ENCODE measurements at regions not wholly inside any gene's neighbourhood (a gene's known extent, or its start where the extent isn't known, plus 50 kb on each side); places are given as distances from the start of the nearest gene placed in this dataset.

DNA sequence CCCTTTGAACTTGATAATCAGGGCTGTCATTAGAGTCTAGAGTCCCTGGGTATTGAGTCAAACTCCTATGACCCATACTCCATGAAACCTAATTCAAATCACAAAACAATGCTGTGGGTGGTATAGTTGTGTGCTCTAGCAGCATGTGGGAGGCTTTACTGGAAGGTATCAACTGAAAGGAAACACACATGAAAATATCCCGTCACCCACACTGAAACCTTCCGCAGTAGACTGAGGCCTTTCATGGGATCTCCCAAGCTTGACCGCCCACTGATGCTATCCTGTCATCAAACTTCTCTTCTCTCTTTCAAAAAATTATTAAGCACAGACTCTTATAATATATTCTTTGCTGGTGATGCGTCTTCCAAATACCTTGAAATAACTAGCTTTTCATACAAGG lies 569.1 kb upstream of the MEF2C start:
- no peaks in the 10 kb centered on the region for H3K79me2 ChIP-seq (ENCODE audit: insufficient read depth, low read length)
- peaks cover 9% of the 10 kb centered on the region for H3K4me1 Mint-ChIP-seq (ENCODE audit: low read depth, unreplicated experiment)
- no peak overlapping the region for H3K4me3 Mint-ChIP-seq (ENCODE audit: unreplicated experiment)
- no peaks in the 10 kb centered on the region for H3K27me3 Mint-ChIP-seq (ENCODE audit: low read depth, unreplicated experiment)
- H3K36me3 ChIP-seq (ENCODE audit: insufficient read depth, low read length): no peaks in the 10 kb centered on the region
- no peak overlapping the region for H3K4me3 ChIP-seq (ENCODE audit: insufficient read depth, low read depth, low read length)
- no peak for DNase-seq (ENCODE audit: low read depth)
- H3K9me3 Mint-ChIP-seq (ENCODE audit: unreplicated experiment): no peaks in the 10 kb centered on the region
- TF ChIP-seq CTCF (IDR thresholded peaks at IDR 0.05; ENCODE audit: insufficient read depth, low read depth, low read length): no peak
- no peak for TF ChIP-seq EZH2 (IDR thresholded peaks at IDR 0.05; ENCODE audit: insufficient read depth, low read length)
- H4K20me1 ChIP-seq (ENCODE audit: insufficient read depth, low read length): no peaks in the 10 kb centered on the region
- no peaks in the 10 kb centered on the region for H3K9me3 ChIP-seq (ENCODE audit: insufficient read depth, low read depth, low read length)
- H3K27ac ChIP-seq (ENCODE audit: low read depth, low read length): no peak overlapping the region
- no peak for FAIRE-seq
- H3K36me3 Mint-ChIP-seq (ENCODE audit: low read depth, unreplicated experiment): no peaks in the 10 kb centered on the region
- H2AFZ ChIP-seq (ENCODE audit: low read depth, low read length): no peak overlapping the region
- H3K27ac Mint-ChIP-seq (ENCODE audit: unreplicated experiment): no peak overlapping the region
- H3K9ac ChIP-seq (ENCODE audit: low read length): no peak overlapping the region
- no peak overlapping the region for H3K4me2 ChIP-seq (ENCODE audit: low read length)
- no peaks in the 10 kb centered on the region for H3K4me1 ChIP-seq (ENCODE audit: insufficient read depth, low read length)
- H3K27me3 ChIP-seq (ENCODE audit: insufficient read depth, low read length): no peaks in the 10 kb centered on the region

- Histone ChIP-seq H3K4me3 (ENCODE audit: insufficient read depth, low read depth, low read length) (no peak overlapping the region), H3K27ac (ENCODE audit: low read depth, low read length) (no peak overlapping the region), H3K9me3 (ENCODE audit: insufficient read depth, low read depth, low read length) (no peaks in the 10 kb centered on the region), H3K4me2 (ENCODE audit: low read length) (no peak overlapping the region), H3K9ac (ENCODE audit: low read length) (no peak overlapping the region), H2AFZ (ENCODE audit: low read depth, low read length) (no peak overlapping the region), H3K79me2 (ENCODE audit: insufficient read depth, low read length) (no peaks in the 10 kb centered on the region), H4K20me1 (ENCODE audit: insufficient read depth, low read length) (no peaks in the 10 kb centered on the region), H3K27me3 (ENCODE audit: insufficient read depth, low read length) (no peaks in the 10 kb centered on the region), H3K4me1 (ENCODE audit: insufficient read depth, low read length) (no peaks in the 10 kb centered on the region), H3K36me3 (ENCODE audit: insufficient read depth, low read length) (no peaks in the 10 kb centered on the region)
- H3K9me3 Mint-ChIP-seq (ENCODE audit: unreplicated experiment): no peaks in the 10 kb centered on the region
- H3K4me1 Mint-ChIP-seq (ENCODE audit: low read depth, unreplicated experiment): peaks cover 8% of the 10 kb centered on the region
- FAIRE-seq: no peak
- H3K27ac Mint-ChIP-seq (ENCODE audit: unreplicated experiment): no peak overlapping the region
- no peaks in the 10 kb centered on the region for H3K27me3 Mint-ChIP-seq (ENCODE audit: low read depth, unreplicated experiment)
- TF ChIP-seq CTCF (IDR thresholded peaks at IDR 0.05; ENCODE audit: insufficient read depth, low read depth, low read length): no peak
- TF ChIP-seq EZH2 (IDR thresholded peaks at IDR 0.05; ENCODE audit: insufficient read depth, low read length): no peak
- H3K36me3 Mint-ChIP-seq (ENCODE audit: low read depth, unreplicated experiment): no peaks in the 10 kb centered on the region
- H3K4me3 Mint-ChIP-seq (ENCODE audit: unreplicated experiment): no peak overlapping the region
- DNase-seq (ENCODE audit: low read depth): no peak
Observed at GRCh38 chr5:89451263-89451662, 568.3 kb upstream of the MEF2C start.

DNA sequence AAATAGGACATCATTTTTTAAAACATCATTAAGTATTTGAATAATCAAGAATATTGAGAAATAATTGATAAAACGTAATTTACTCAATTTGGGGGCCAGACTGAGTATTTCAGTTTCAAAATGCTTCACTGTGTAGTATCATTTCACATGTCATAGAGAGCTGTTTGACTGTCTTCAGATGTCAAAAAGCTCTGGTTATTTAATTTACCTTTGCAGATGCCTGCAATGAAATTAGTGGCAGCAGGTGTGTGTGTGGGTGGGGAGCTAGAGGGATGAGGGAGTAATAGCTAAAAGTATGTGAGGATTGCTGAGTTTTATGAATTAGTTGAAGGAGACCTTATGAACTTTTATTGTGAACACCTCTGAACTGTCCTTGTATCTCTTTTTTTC lies 567.2 kb upstream of the MEF2C start:
- TF ChIP-seq CTCF (IDR thresholded peaks at IDR 0.05; ENCODE audit: insufficient read depth, low read depth, low read length) (no peak), EZH2 (IDR thresholded peaks at IDR 0.05; ENCODE audit: insufficient read depth, low read length) (no peak)
- Histone ChIP-seq H3K79me2 (ENCODE audit: insufficient read depth, low read length) (no peaks in the 10 kb centered on the region), H3K9me3 (ENCODE audit: insufficient read depth, low read depth, low read length) (no peaks in the 10 kb centered on the region), H3K4me3 (ENCODE audit: insufficient read depth, low read depth, low read length) (no peak overlapping the region), H3K27ac (ENCODE audit: low read depth, low read length) (no peak overlapping the region), H3K9ac (ENCODE audit: low read length) (no peak overlapping the region), H3K27me3 (ENCODE audit: insufficient read depth, low read length) (no peaks in the 10 kb centered on the region), H3K4me1 (ENCODE audit: insufficient read depth, low read length) (no peaks in the 10 kb centered on the region), H4K20me1 (ENCODE audit: insufficient read depth, low read length) (no peaks in the 10 kb centered on the region), H3K4me2 (ENCODE audit: low read length) (no peak overlapping the region), H2AFZ (ENCODE audit: low read depth, low read length) (no peak overlapping the region), H3K36me3 (ENCODE audit: insufficient read depth, low read length) (no peaks in the 10 kb centered on the region)
- Mint-ChIP-seq H3K27me3 (ENCODE audit: low read depth, unreplicated experiment) (no peaks in the 10 kb centered on the region), H3K36me3 (ENCODE audit: low read depth, unreplicated experiment) (no peaks in the 10 kb centered on the region), H3K4me3 (ENCODE audit: unreplicated experiment) (no peak overlapping the region), H3K4me1 (ENCODE audit: low read depth, unreplicated experiment) (peaks cover 10% of the 10 kb centered on the region), H3K27ac (ENCODE audit: unreplicated experiment) (no peak overlapping the region), H3K9me3 (ENCODE audit: unreplicated experiment) (no peaks in the 10 kb centered on the region)
- FAIRE-seq (no peak), DNase-seq (ENCODE audit: low read depth) (no peak)
